HG03354 (cell line): ENCODE measurements at regions not wholly inside any gene's neighbourhood (a gene's known extent, or its start where the extent isn't known, plus 50 kb on each side); places are given as distances from the start of the nearest gene placed in this dataset.

Source experiments
- ATAC-seq: cut with Tn5 transposase; IDR thresholded peaks from one replicate; pipeline ENCODE4 v1.9.1; 2021; ENCODE audit warnings: mild to moderate bottlenecking; ENCODE audit not compliant: unreplicated experiment, poor library complexity, severe bottlenecking

GRCh38 chr15:31453558-31454318 lies 127.1 kb downstream of the KLF13 start:
- no peak for ATAC-seq

GRCh38 chr15:31455499-31455898 lies 128.9 kb downstream of the KLF13 start:
- no peak for ATAC-seq

GRCh38 chr15:31456354-31457060 lies 129.9 kb downstream of the KLF13 start:
- no peak for ATAC-seq

GRCh38 chr15:31457161-31457560 lies 130.5 kb downstream of the KLF13 start:
- no peak for ATAC-seq

- ATAC-seq = no peak
Measured at GRCh38 chr15:31457631-31458526, 131.2 kb downstream of the KLF13 start.

GRCh38 chr15:31458596-31459399 lies 132.2 kb downstream of the KLF13 start:
- peak; percentile 90 for ATAC-seq

- no peak for ATAC-seq
Measured at GRCh38 chr15:31459400-31459748, 132.7 kb downstream of the KLF13 start.

GRCh38 chr15:31461375-31461774 lies 134.7 kb downstream of the KLF13 start:
- ATAC-seq = no peak

- no peak for ATAC-seq
Measured at GRCh38 chr15:31461911-31462480, 135.4 kb downstream of the KLF13 start.

GRCh38 chr15:31463521-31464102 lies 137.0 kb downstream of the KLF13 start:
- no peak for ATAC-seq

GRCh38 chr15:31464216-31465082 lies 137.8 kb downstream of the KLF13 start:
- no peak for ATAC-seq

GRCh38 chr15:31465083-31465955 lies 138.7 kb downstream of the KLF13 start:
- no peak for ATAC-seq

- ATAC-seq = no peak
Measured at GRCh38 chr15:31467361-31467760, 140.7 kb downstream of the KLF13 start.

- no peak for ATAC-seq
Measured at GRCh38 chr15:31468911-31469785, 142.5 kb downstream of the KLF13 start.

GRCh38 chr15:31469786-31470525 lies 143.3 kb downstream of the KLF13 start:
- ATAC-seq = no peak

- no peak for ATAC-seq
Measured at GRCh38 chr15:31470756-31471155, 144.1 kb downstream of the KLF13 start.
